Upper lobe of right lung (tissue), 1 donor: ENCODE measurements at regions not wholly inside any gene's neighbourhood (a gene's known extent, or its start where the extent isn't known, plus 50 kb on each side); places are given as distances from the start of the nearest gene placed in this dataset.

ENCODE experiments used
- ATAC-seq: fragments of 200-7000 bp; cut with Tn5 transposase; one replicate; pipeline ENCODE4 v1.9.1; 2020; ENCODE audit warnings: mild to moderate bottlenecking, moderate library complexity
- DNase-seq: peaks from one replicate; pipeline ENCODE4 v3.0.0-alpha.2; 2020
- H3K27ac ChIP-seq: fragments of 200-600 bp; one replicate; pipeline ENCODE4 v1.8.0; 2022
- H3K27me3 ChIP-seq: fragments of 200-600 bp; one replicate; pipeline ENCODE4 v1.8.0; 2022; ENCODE audit warnings: mild to moderate bottlenecking
- H3K36me3 ChIP-seq: fragments of 200-600 bp; one replicate; pipeline ENCODE4 v1.8.0; 2022
- H3K4me1 ChIP-seq: fragments of 200-600 bp; one replicate; pipeline ENCODE4 v1.8.0; 2022
- H3K4me3 ChIP-seq: fragments of 200-600 bp; one replicate; pipeline ENCODE4 v1.8.0; 2022; ENCODE audit warnings: mild to moderate bottlenecking
- H3K9me3 ChIP-seq: fragments of 200-600 bp; one replicate; pipeline ENCODE4 v1.8.0; 2022
- CTCF ChIP-seq: fragments of 200-600 bp; IDR thresholded peaks from one replicate; pipeline ENCODE4 v1.8.0; 2022; ENCODE audit warnings: antibody characterized with exemption
- intact Hi-C: fragments of 100-400 bp; cut with DNase I; formaldehyde crosslinking; loops from one replicate; pipeline ENCODE4 v1.11.0; 2022
- donor health status: DM: no; HTN: yes; CAD: no; lungs with severe emphysema.

- Histone ChIP-seq H3K4me3 (no peak overlapping the region), H3K36me3 (no peaks in the 10 kb centered on the region), H3K27me3 (peaks cover 8% of the 10 kb centered on the region), H3K9me3 (no peaks in the 10 kb centered on the region), H3K27ac (no peak overlapping the region), H3K4me1 (no peaks in the 10 kb centered on the region)
- TF ChIP-seq CTCF, result no peak
- DNase-seq (no peak), ATAC-seq (no peak)
- intact Hi-C loops, result no loop called here
Measured at GRCh38 chr12:66049538-66050282, 80.8 kb downstream of the LLPH start.

GRCh38 chr12:66048835-66049537 lies 81.6 kb downstream of the LLPH start:
- no peak for TF ChIP-seq CTCF
- intact Hi-C loops, result no loop called here
- no peaks in the 10 kb centered on the region for H3K9me3 ChIP-seq
- H3K4me3 ChIP-seq, result no peak overlapping the region
- H3K27ac ChIP-seq, result no peak overlapping the region
- no peaks in the 10 kb centered on the region for H3K36me3 ChIP-seq
- H3K4me1 ChIP-seq, result no peaks in the 10 kb centered on the region
- DNase-seq, result no peak
- ATAC-seq, result no peak
- peaks cover 8% of the 10 kb centered on the region for H3K27me3 ChIP-seq

GRCh38 chr12:66048218-66048834 lies 82.2 kb downstream of the LLPH start:
- H3K9me3 ChIP-seq, result no peaks in the 10 kb centered on the region
- DNase-seq, result no peak
- H3K27me3 ChIP-seq, result peaks cover 4% of the 10 kb centered on the region
- H3K4me3 ChIP-seq, result no peak overlapping the region
- intact Hi-C loops, result no loop called here
- H3K4me1 ChIP-seq, result no peaks in the 10 kb centered on the region
- H3K27ac ChIP-seq, result no peak overlapping the region
- no peak for ATAC-seq
- TF ChIP-seq CTCF, result no peak
- no peaks in the 10 kb centered on the region for H3K36me3 ChIP-seq

GRCh38 chr12:66047411-66048021 lies 83.0 kb downstream of the LLPH start:
- intact Hi-C loops, result no loop called here

More at GRCh38 chr12:66047411-66048021, 83.0 kb downstream of the LLPH start:
- TF ChIP-seq CTCF, result no peak
- no peak overlapping the region for H3K27ac ChIP-seq
- no peaks in the 10 kb centered on the region for H3K4me1 ChIP-seq
- no peaks in the 10 kb centered on the region for H3K36me3 ChIP-seq
- DNase-seq, result no peak
- H3K4me3 ChIP-seq, result no peak overlapping the region
- H3K9me3 ChIP-seq, result no peaks in the 10 kb centered on the region
- H3K27me3 ChIP-seq, result peaks cover 8% of the 10 kb centered on the region
- no peak for ATAC-seq
